HepG2 (cell line): ENCODE measurements at regions not wholly inside any gene's neighbourhood (a gene's known extent, or its start where the extent isn't known, plus 50 kb on each side); places are given as distances from the start of the nearest gene placed in this dataset.

Source experiments
- ATAC-seq: fragments of 200-7000 bp; cut with Tn5 transposase; 3 replicates; pipeline ENCODE4 v1.9.1; 2020; ENCODE audit warnings: mild to moderate bottlenecking, moderate library complexity
- BruUV-seq: library from RNA; stranded (reverse); fragments of 400-500 nt; replicated peaks from 2 replicates; lab custom pipeline; 2021; lab: Mats Ljungman, UMichigan
- CTCF ChIA-PET: fragments of 300-600 bp; formaldehyde crosslinking; extraction: SDS; loops from one replicate; lab custom pipeline; 2021; ENCODE audit warnings: low total read pairs, inconsistent platforms, low intra/inter-chr PET ratio; lab: Yijun Ruan, JAX
- POLR2A ChIA-PET: fragments of 350-600 bp; sonication (Branson Sonifier 250); formaldehyde crosslinking; loops from one replicate; lab custom pipeline; 2020; ENCODE audit warnings: antibody characterized with exemption, inconsistent platforms; lab: Yijun Ruan, JAX
- DNase-seq: peaks from one replicate; pipeline ENCODE4 v3.0.0-alpha.2; 2015; ENCODE audit warnings: low spot score
- FAIRE-seq: peaks from 3 replicates; lab custom pipeline; 2011; peaks lifted over from hg19 to GRCh38; lab: Jason Lieb, UNC
- H2AFZ ChIP-seq: one replicate; pipeline ENCODE4 v1.6.1; 2011; ENCODE audit warnings: low read length, inconsistent platforms
- H3K27ac ChIP-seq: fragments of 300-600 bp; 3 replicates; pipeline ENCODE4 v1.8.0; 2011; ENCODE audit warnings: mixed run types, mild to moderate bottlenecking, mixed read lengths, low read length, inconsistent platforms; ENCODE audit not compliant: insufficient read depth; ENCODE audit errors: extremely low read length
- H3K27me3 ChIP-seq, 2 experiments: fragments of 200-600 bp in 1 of 2; 2 replicates in 1 of 2; 3 replicates in 1 of 2; pipeline versions ENCODE4 v1.6.0 to v1.8.0; 2011; ENCODE audit warnings: low read length in 2 of 2, mild to moderate bottlenecking in 2 of 2, moderate library complexity in 2 of 2, inconsistent platforms in 1 of 2; ENCODE audit not compliant: insufficient read depth in 2 of 2, control insufficient read depth in 1 of 2
- H3K36me3 ChIP-seq, 2 experiments: fragments of 200-600 bp in 1 of 2; replicated peaks in 1 of 2; 2 replicates in 1 of 2; 3 replicates in 1 of 2; pipeline versions ENCODE4 v1.5.1 to v1.8.0; 2011; ENCODE audit warnings: low read length in 2 of 2, inconsistent platforms in 1 of 2; ENCODE audit not compliant: insufficient read depth in 2 of 2, control insufficient read depth in 1 of 2
- H3K4me1 ChIP-seq: 2 replicates; pipeline ENCODE4 v1.5.1; 2012; ENCODE audit warnings: low read length, inconsistent platforms; ENCODE audit not compliant: insufficient read depth
- H3K4me2 ChIP-seq: 2 replicates; pipeline ENCODE4 v1.6.0; 2011; ENCODE audit warnings: low read depth, low read length, inconsistent platforms
- H3K4me3 ChIP-seq, 3 experiments: fragments of 200-600 bp in 1 of 3; sonication (generic), shearing (Covaris generic) in 1 of 3; replicated peaks in 1 of 3; 2 replicates each; pipeline ENCODE4 v1.5.1; 2011 to 2016; ENCODE audit warnings: low read length in 3 of 3, inconsistent platforms in 2 of 3, low read depth in 2 of 3, mild to moderate bottlenecking in 2 of 3, control low read depth in 1 of 3, mixed read lengths in 1 of 3; ENCODE audit not compliant: insufficient read depth in 1 of 3
- H3K79me2 ChIP-seq: one replicate; pipeline ENCODE4 v1.6.1; 2011; ENCODE audit warnings: low read length, inconsistent platforms; ENCODE audit not compliant: insufficient read depth
- H3K9ac ChIP-seq: 2 replicates; pipeline ENCODE4 v1.6.0; 2011; ENCODE audit warnings: mild to moderate bottlenecking, low read depth, low read length, inconsistent platforms; ENCODE audit not compliant: insufficient read depth
- H3K9me3 ChIP-seq: 2 replicates; pipeline ENCODE4 v1.5.1; 2012; ENCODE audit warnings: mild to moderate bottlenecking, low read length
- H4K20me1 ChIP-seq: 2 replicates; pipeline ENCODE4 v1.6.0; 2011; ENCODE audit warnings: inconsistent platforms, mild to moderate bottlenecking, low read length, moderate library complexity; ENCODE audit not compliant: insufficient read depth
- BHLHE40 ChIP-seq: IDR thresholded peaks from 2 replicates; pipeline ENCODE4 v1.6.1; 2011; ENCODE audit warnings: low read length, improper control_type of control experiment
- KIAA2018 ChIP-seq: sonication (generic); formaldehyde crosslinking; IDR thresholded peaks from 2 replicates; pipeline ENCODE4 v1.5.0; 2020; ENCODE audit warnings: mild to moderate bottlenecking, missing genetic modification reagents, borderline replicate concordance
- MAFK ChIP-seq, 2 experiments: IDR thresholded peaks in 1 of 2; conservative IDR thresholded peaks in 1 of 2; 2 replicates each; pipeline ENCODE4 v1.6.1; 2011; ENCODE audit warnings: improper control_type of control experiment in 2 of 2, low read length in 2 of 2
- TEAD3 ChIP-seq: optimal IDR thresholded peaks from 2 replicates; pipeline ENCODE3; 2016; ENCODE audit warnings: borderline replicate concordance
- ZNF430 ChIP-seq: sonication (generic); formaldehyde crosslinking; IDR thresholded peaks from 2 replicates; pipeline ENCODE4 v1.9.0; 2021; ENCODE audit warnings: mild to moderate bottlenecking, missing genetic modification reagents
- ZNF564 ChIP-seq: sonication (generic); formaldehyde crosslinking; IDR thresholded peaks from 2 replicates; pipeline ENCODE4 v1.8.1; 2023; ENCODE audit warnings: mild to moderate bottlenecking, missing genetic modification reagents
- WGBS: methylation state at CpG from one replicate; pipeline ENCODE4 v1.1.6; 2017; ENCODE audit warnings: low lambda C conversion rate; 5-methylcytosine and 5-hydroxymethylcytosine counted together
- in situ Hi-C: cut with HindIII; loops from 2 replicates; pipeline ENCODE4 v1.10.0; 2017; ENCODE audit warnings: low pct_unique_long_range_greater_than_20kb; ENCODE audit not compliant: extremely low pct_ligation_motif_present
- intact Hi-C: fragments of 100-400 bp; cut with micrococcal nuclease; formaldehyde crosslinking; loops from one replicate; pipeline ENCODE4 v1.10.0; 2022; ENCODE audit not compliant: unreplicated experiment

GRCh38 chr10:28850784-28851183 is 173.5 kb downstream of the BAMBI start:
- no peak for ATAC-seq
- Histone ChIP-seq H4K20me1 (no peaks in the 10 kb centered on the region), H3K36me3 (no peaks in the 10 kb centered on the region), H3K9me3 (no peaks in the 10 kb centered on the region), H3K4me2 (no peak overlapping the region), H3K4me1 (no peaks in the 10 kb centered on the region), H3K79me2 (no peaks in the 10 kb centered on the region), H3K27me3 (peaks cover 1 to 14% of the 10 kb centered on the region in 2 experiments; a peak in 2 of 5 replicates), H3K9ac (no peak overlapping the region), H3K27ac (no peak overlapping the region), H3K4me3 (no peak overlapping the region), H2AFZ (no peak overlapping the region)
- CTCF ChIA-PET = no interaction called here
- DNase-seq = no peak
- TF ChIP-seq TEAD3 (CRISPR knock-in tag) = no peak
- no peak for TF ChIP-seq BHLHE40
- no peak for TF ChIP-seq ZNF564 (CRISPR knock-in tag)
- no peak for TF ChIP-seq ZNF430 (CRISPR knock-in tag)
- TF ChIP-seq KIAA2018 = no peak
- peak; percentile 10 to 24; a peak in 1 of 4 replicates for TF ChIP-seq MAFK (conservative IDR thresholded peaks at IDR 0.05 in 1 of 2, IDR thresholded peaks at IDR 0.05 in 1 of 2; ENCODE audit: low read length in 2 of 2)
- in situ Hi-C loops = no loop called here
- no TSS peak for BruUV-seq
- FAIRE-seq = no peak
- POLR2A ChIA-PET = no interaction called here
- 64% methylated on average over 6 of the region's 6 CpGs for WGBS
- intact Hi-C loops = no loop called here
